Hepatocyte (in vitro differentiated cells): ENCODE measurements at regions not wholly inside any gene's neighbourhood (a gene's known extent, or its start where the extent isn't known, plus 50 kb on each side); places are given as distances from the start of the nearest gene placed in this dataset.

Experiments
- DNase-seq: peaks from one replicate; pipeline ENCODE4 v3.0.0-alpha.2; 2016; ENCODE audit warnings: low spot score
- H2AFZ ChIP-seq: fragments of 200-600 bp; sonication (generic); 2 replicates; pipeline ENCODE4 v1.6.0; 2016; ENCODE audit warnings: antibody characterized with exemption, mild to moderate bottlenecking
- H3K27ac ChIP-seq: fragments of 200-600 bp; sonication (generic); 2 replicates; pipeline ENCODE4 v1.5.1; 2016; ENCODE audit warnings: mild to moderate bottlenecking
- H3K27me3 ChIP-seq: fragments of 200-600 bp; sonication (generic); 2 replicates; pipeline ENCODE4 v1.6.1; 2016
- H3K36me3 ChIP-seq: fragments of 200-600 bp; sonication (generic); replicated peaks from 2 replicates; pipeline ENCODE4 v1.5.1; 2016; ENCODE audit warnings: low read depth; ENCODE audit not compliant: insufficient read depth
- H3K4me1 ChIP-seq: fragments of 200-600 bp; sonication (generic); 2 replicates; pipeline ENCODE4 v1.5.1; 2016; ENCODE audit warnings: mild to moderate bottlenecking, moderate library complexity; ENCODE audit not compliant: insufficient read depth
- H3K4me2 ChIP-seq: fragments of 200-600 bp; sonication (generic); 2 replicates; pipeline ENCODE4 v1.6.0; 2016
- H3K4me3 ChIP-seq: fragments of 200-600 bp; sonication (generic); 2 replicates; pipeline ENCODE4 v1.5.1; 2016; ENCODE audit warnings: mild to moderate bottlenecking
- H3K79me2 ChIP-seq: fragments of 200-600 bp; sonication (generic); 2 replicates; pipeline ENCODE4 v1.6.0; 2017; ENCODE audit warnings: mild to moderate bottlenecking
- H3K9me2 ChIP-seq: fragments of 200-600 bp; sonication (generic); replicated peaks from 2 replicates; pipeline ENCODE4 v1.6.0; 2017; ENCODE audit warnings: mild to moderate bottlenecking; ENCODE audit not compliant: insufficient read depth
- H3K9me3 ChIP-seq: fragments of 200-600 bp; sonication (generic); 2 replicates; pipeline ENCODE4 v1.5.1; 2016; ENCODE audit warnings: low read depth, mild to moderate bottlenecking
- H4K20me1 ChIP-seq: fragments of 200-600 bp; sonication (generic); 2 replicates; pipeline ENCODE4 v1.6.0; 2016; ENCODE audit warnings: mild to moderate bottlenecking; ENCODE audit not compliant: insufficient read depth, poor library complexity, severe bottlenecking
- EZH2 ChIP-seq: fragments of 200-600 bp; sonication (generic); IDR thresholded peaks from 2 replicates; pipeline ENCODE4 v1.6.1; 2016; ENCODE audit warnings: antibody characterized with exemption, mild to moderate bottlenecking, borderline replicate concordance
- EZH2phosphoT487 ChIP-seq: fragments of 200-600 bp; sonication (generic); IDR thresholded peaks from one replicate; pipeline ENCODE4 v1.6.1; 2018; ENCODE audit warnings: antibody characterized with exemption, mild to moderate bottlenecking, low read depth, moderate library complexity; ENCODE audit not compliant: unreplicated experiment, severe bottlenecking
- WGBS: methylation state at CpG from one replicate; pipeline ENCODE4 v1.1.6; 2016; ENCODE audit warnings: low lambda C conversion rate; ENCODE audit errors: missing lambda C conversion rate; 5-methylcytosine and 5-hydroxymethylcytosine counted together
- TF ChIP-seq, protein P1 (sequence below): fragments of 200-600 bp; sonication (generic); IDR thresholded peaks from 2 replicates; pipeline ENCODE4 v1.5.1; 2016; ENCODE audit warnings: antibody characterized with exemption, mild to moderate bottlenecking; ENCODE audit not compliant: poor library complexity

DNA sequence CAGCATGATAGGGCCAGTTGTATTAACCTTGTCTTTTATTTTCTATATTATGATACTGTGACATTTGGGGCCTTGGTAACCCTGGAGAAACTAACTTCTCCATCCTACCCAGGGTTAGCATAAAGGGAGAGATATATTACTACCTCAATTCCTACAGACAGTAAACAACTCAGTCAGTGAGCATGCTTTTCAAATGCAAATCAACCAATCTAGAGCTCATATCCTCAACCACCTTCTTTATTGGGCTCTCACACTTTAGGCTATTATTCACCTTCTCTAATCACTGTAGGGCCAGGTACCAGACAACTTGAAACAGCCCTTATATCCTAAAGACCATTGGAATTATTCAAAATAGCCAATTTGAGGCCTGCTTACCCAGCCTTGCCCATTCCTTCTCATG lies 477.6 kb downstream of the PTPRC start:
- H3K27me3 ChIP-seq, result no peaks in the 10 kb centered on the region
- H2AFZ ChIP-seq, result no peak overlapping the region
- no peaks in the 10 kb centered on the region for H3K36me3 ChIP-seq
- no peaks in the 10 kb centered on the region for H3K9me2 ChIP-seq
- no peak overlapping the region for H3K4me3 ChIP-seq
- H3K4me1 ChIP-seq, result no peaks in the 10 kb centered on the region
- H3K27ac ChIP-seq, result no peak overlapping the region
- H3K9me3 ChIP-seq, result no peaks in the 10 kb centered on the region
- DNase-seq, result no peak
- no peaks in the 10 kb centered on the region for H4K20me1 ChIP-seq
- TF ChIP-seq EZH2 (no peak), EZH2phosphoT487 (no peak)
- TF ChIP-seq, protein P1, sequence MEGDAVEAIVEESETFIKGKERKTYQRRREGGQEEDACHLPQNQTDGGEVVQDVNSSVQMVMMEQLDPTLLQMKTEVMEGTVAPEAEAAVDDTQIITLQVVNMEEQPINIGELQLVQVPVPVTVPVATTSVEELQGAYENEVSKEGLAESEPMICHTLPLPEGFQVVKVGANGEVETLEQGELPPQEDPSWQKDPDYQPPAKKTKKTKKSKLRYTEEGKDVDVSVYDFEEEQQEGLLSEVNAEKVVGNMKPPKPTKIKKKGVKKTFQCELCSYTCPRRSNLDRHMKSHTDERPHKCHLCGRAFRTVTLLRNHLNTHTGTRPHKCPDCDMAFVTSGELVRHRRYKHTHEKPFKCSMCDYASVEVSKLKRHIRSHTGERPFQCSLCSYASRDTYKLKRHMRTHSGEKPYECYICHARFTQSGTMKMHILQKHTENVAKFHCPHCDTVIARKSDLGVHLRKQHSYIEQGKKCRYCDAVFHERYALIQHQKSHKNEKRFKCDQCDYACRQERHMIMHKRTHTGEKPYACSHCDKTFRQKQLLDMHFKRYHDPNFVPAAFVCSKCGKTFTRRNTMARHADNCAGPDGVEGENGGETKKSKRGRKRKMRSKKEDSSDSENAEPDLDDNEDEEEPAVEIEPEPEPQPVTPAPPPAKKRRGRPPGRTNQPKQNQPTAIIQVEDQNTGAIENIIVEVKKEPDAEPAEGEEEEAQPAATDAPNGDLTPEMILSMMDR, result no peak
- no peaks in the 10 kb centered on the region for H3K79me2 ChIP-seq
- no peak overlapping the region for H3K4me2 ChIP-seq

DNA sequence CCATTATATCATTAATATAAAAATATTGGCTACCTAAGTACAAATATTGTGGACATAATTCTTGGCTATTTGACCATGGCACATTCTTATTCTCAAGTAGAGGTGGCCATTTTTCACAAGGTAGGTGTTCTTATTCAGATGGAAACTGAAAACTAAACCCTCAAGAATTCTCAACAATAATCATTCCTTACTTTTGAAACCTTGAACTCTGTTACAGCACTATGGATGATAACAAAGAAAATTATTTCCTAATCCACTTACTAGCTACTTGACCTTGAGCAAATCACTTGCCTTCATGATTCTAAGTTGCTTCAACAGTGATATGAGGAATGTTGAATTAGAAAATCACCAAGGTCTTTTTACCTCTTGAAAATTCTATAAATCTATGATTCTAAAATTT lies 482.2 kb downstream of the PTPRC start:
- no peaks in the 10 kb centered on the region for H3K9me3 ChIP-seq
- H2AFZ ChIP-seq, result no peak overlapping the region
- no peaks in the 10 kb centered on the region for H3K36me3 ChIP-seq
- H4K20me1 ChIP-seq, result no peaks in the 10 kb centered on the region
- H3K27me3 ChIP-seq, result no peaks in the 10 kb centered on the region
- H3K4me2 ChIP-seq, result no peak overlapping the region
- no peak for TF ChIP-seq EZH2phosphoT487
- TF ChIP-seq, protein P1, result no peak
- no peak for TF ChIP-seq EZH2
- DNase-seq, result no peak
- H3K4me1 ChIP-seq, result no peaks in the 10 kb centered on the region
- H3K27ac ChIP-seq, result no peak overlapping the region
- H3K79me2 ChIP-seq, result no peaks in the 10 kb centered on the region
- no peak overlapping the region for H3K4me3 ChIP-seq
- H3K9me2 ChIP-seq, result no peaks in the 10 kb centered on the region

DNA sequence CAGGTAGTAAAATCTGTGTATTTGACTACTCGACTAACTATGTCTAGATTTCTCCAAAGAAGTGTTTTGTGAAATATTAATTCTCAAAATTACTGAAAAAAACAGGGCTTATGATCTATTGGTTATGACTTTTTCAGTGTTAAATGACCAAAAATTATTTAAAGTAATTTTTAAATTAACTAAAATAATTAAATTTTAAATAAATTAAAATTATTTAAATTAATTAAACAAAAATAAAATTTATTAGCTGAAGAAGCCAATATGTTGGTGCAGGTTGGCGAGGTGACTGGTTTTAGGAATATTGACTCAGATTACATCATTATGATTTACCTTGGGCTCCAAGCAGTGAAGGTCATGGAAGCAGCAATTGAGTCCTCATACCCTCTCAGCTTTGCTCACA lies 483.2 kb downstream of the PTPRC start:
- H3K79me2 ChIP-seq, result no peaks in the 10 kb centered on the region
- H3K9me3 ChIP-seq, result no peaks in the 10 kb centered on the region
- H3K27ac ChIP-seq, result no peak overlapping the region
- WGBS, result 42% methylated on average over 2 of the region's 2 CpGs
- no peaks in the 10 kb centered on the region for H3K36me3 ChIP-seq
- no peaks in the 10 kb centered on the region for H3K27me3 ChIP-seq
- no peaks in the 10 kb centered on the region for H4K20me1 ChIP-seq
- H3K9me2 ChIP-seq, result no peaks in the 10 kb centered on the region
- no peaks in the 10 kb centered on the region for H3K4me1 ChIP-seq
- DNase-seq, result no peak
- no peak overlapping the region for H3K4me3 ChIP-seq
- TF ChIP-seq EZH2phosphoT487 (no peak), EZH2 (no peak)
- TF ChIP-seq, protein P1, result no peak
- H3K4me2 ChIP-seq, result no peak overlapping the region
- H2AFZ ChIP-seq, result no peak overlapping the region

DNA sequence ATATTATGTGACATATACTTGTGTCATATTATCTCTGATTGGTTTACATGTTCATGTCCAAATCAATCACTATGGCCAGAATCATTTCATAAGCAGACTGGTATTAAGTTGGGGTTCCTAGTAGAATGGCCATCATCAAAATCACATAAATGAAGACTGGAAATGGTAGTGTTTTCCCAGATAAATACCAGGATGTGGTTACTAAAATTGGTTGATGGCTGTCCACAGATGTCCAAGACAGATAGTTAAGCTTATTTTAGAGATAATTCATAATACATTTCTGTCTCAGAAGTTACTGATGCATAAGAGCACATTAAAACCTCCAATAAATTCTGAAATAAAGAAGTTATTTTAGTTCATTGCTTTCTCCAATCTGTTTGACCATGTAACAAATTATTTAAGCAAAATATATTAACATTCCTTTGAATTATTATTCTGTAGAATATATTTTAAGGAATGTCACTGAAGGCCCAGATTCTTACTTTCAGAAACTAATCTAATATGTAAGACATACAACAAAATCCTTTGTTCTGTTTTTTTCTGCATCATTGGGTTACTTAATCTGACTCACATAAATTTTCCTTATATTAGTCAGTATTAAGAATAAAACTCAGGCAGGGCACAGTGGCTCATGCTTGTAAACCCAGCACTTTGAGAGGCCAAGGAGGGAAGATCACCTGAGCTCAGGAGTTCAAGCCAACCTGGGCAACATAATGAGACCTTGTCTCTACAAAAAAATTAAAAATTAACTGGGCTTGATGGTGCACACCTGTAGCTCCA lies 483.9 kb downstream of the PTPRC start:
- no peaks in the 10 kb centered on the region for H3K4me1 ChIP-seq
- TF ChIP-seq EZH2 (no peak), EZH2phosphoT487 (no peak)
- TF ChIP-seq, protein P1, result no peak
- no peaks in the 10 kb centered on the region for H3K79me2 ChIP-seq
- no peak for DNase-seq
- H3K9me2 ChIP-seq, result no peaks in the 10 kb centered on the region
- H3K4me2 ChIP-seq, result no peak overlapping the region
- H2AFZ ChIP-seq, result no peak overlapping the region
- H3K27ac ChIP-seq, result no peak overlapping the region
- no peaks in the 10 kb centered on the region for H3K27me3 ChIP-seq
- H4K20me1 ChIP-seq, result no peaks in the 10 kb centered on the region
- H3K4me3 ChIP-seq, result no peak overlapping the region
- H3K9me3 ChIP-seq, result no peaks in the 10 kb centered on the region
- H3K36me3 ChIP-seq, result no peaks in the 10 kb centered on the region
